GM21717 (cell line): ENCODE measurements at regions not wholly inside any gene's neighbourhood (a gene's known extent, or its start where the extent isn't known, plus 50 kb on each side); places are given as distances from the start of the nearest gene placed in this dataset.

Source experiments
- ATAC-seq: cut with Tn5 transposase; IDR thresholded peaks from one replicate; pipeline ENCODE4 v1.9.1; 2021; ENCODE audit warnings: mild to moderate bottlenecking, moderate library complexity; ENCODE audit not compliant: unreplicated experiment

DNA sequence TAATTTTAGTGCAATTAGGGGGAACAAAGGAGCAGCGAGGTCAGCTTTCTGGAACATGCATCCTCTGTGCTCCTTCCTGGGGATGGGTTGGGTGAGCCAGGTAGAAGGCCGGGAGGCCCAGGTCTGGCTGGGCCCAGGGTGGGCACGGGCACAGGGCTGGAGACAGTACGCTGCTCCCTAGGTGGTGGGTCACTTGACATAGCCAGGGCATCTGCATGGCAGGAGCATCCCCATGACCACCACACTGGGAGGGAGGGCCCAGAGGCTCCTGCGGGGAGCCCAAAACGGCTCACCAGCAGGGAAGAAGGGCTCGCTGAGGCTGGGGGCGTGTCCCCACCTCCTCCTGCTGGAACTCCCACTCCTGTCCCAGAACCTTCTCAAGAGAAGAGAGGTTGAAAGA, 216.8 kb downstream of the NXNL2 start:
- no peak for ATAC-seq

DNA sequence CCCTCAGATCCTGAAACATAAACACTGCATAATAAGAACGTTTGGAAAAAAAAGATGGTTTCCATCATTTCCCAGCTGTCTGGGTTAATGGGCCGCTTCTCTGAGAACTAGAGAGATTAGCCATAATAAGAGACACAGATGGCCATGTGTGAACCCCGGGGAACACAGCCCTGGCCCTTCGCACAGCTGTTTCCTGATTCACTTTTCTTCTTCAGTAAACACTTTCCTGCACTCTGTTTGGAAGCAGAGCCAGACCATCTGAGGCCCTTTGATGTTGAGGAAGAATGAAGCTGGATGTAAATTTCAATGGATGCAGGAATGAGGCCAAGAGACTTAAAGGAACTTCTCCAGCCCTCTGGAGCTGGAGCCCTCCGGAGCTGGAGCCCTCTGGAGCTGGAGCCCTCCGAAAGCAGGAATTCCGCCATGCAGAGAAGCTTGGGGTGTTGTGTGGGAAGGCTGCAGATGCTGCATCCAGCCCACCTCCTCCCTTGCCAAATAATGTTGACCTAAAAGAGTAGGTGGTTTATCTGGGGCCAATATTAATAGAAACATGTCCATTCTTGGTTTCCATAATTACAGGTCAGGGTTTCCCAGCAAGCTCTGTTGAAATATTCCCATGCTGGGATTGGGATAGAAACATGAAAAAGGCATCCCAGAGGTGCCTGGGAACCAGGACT, 218.9 kb downstream of the NXNL2 start:
- ATAC-seq, result no peak

DNA sequence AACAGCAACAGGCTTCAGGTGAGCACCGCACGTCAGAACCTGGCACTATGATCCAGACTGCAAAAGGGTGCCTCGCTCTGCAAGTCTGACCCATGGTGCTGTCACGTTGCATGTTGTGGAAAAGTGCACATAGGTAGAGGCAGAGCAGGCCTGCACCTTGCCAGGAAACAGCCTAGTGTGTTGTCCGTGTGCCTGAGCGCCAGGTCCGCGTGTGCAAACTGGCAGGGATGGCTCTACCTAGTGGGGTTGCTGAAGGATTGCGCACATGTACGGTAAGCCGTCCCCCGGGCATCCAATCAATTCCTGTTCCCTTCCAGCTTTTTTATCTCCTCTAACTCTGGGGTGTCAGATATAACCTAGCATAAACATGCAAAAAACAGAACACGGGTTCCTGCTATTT, 219.5 kb downstream of the NXNL2 start:
- ATAC-seq, result no peak

DNA sequence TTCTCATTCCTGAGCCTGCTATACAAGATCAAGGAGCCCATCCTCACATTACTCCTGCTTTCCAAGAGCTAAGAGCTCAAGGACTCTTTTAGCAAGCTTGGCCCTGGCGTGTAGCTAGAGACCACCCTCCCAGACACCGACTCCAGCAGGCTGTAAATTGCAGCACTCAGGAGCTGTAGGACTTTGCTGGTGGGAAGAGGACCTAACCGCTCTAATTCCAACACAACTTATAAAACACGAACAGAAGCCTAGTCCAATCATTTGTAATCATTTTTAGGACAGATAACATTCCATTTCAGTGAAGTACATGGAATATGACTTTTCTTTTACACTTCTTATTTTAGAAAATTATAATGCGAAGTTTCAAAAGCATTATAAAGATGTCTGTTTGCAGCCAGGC, 219.9 kb downstream of the NXNL2 start:
- no peak for ATAC-seq

DNA sequence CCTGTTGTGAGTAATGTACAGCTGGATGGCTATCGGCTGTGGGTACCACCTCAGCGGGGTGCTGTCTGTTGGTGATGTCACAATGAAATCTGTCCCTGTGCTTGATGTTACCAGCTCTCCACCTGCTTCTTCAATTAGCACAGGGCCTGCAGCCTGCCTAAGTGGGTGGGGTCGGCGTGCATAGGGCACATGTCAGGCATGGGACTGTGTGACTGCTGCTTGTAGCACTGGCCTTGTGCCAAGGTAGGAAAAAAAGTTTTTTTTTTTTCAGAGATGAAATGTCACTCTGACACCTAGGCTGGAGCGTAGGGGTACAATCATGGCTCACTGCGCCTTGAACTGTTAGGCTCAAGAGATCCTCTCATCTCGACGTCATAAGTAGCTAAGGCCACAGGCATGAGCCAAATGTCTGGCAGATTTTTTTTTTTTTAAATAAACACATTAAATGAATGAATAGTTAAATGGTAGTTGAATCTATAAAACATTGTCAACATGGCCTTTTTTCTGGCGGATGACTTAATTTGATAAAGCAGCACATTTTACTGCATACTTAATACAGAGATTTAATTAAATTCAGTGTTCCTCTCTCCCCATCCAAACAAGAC, 222.5 kb downstream of the NXNL2 start:
- no peak for ATAC-seq

DNA sequence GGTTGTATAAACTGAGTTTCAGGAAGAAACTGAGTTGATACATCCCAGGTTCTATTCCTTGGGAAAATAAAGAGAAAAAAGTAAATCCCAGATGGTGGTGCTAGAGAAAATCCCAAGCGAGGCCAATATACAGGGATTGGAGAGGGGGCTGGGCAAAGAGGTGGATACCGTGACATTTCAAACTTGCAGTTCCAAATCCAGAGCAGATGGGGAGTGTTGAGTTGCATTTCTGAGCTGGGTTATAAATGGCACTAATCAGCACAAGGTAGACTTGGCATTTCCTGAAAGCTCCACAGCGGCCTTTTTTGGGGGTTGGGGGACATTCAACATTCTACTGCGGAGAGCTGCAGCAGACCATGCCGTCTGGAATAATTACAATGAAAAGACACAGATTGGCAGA, 224.4 kb downstream of the NXNL2 start:
- no peak for ATAC-seq

DNA sequence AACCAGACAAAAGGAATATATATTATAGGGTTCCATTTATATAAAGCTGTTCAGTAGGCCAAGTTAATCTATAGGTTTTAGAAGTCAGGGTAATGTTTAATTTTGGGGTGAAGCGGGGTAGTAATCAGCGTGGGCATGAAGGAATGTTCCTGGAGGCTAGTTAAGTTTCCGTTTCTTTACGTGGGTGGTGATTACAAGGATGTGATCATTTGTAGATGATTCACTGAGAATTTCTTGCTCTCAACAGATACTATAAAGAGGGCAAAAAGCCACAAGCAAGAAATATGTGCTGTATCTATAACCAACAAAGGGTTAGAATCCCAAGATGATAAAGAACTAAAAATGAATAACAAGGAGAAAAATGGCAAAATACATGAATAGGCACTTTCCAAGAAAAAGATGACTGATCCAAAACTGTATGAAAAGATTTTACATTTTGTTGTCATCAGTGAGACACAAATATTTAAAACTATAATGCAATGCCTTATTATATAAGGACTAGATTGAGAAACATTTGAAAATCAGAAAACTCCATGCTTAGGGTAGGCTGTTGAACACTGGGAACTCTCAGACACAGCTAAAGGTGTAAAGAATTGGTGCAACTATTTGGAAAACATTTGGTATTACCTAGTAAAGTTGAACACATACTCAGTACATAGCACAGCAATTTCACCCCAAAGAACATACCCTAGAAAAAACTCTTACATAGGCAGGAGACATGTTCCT, 224.3 kb upstream of the S1PR3 start:
- ATAC-seq, result no peak

DNA sequence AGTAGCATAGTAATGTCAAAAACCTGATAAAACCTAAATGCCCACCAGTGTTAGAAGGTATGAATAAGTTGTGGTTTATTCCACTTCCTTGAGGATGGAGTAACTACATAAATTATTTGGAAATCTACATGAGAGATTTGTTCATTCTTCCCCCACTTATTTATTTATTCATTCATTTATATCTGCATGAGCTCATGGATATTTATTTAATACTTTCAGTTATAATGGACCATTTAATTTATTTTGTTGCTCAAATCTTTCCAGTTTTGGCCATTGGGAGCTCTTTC, 223.8 kb upstream of the S1PR3 start:
- no peak for ATAC-seq

DNA sequence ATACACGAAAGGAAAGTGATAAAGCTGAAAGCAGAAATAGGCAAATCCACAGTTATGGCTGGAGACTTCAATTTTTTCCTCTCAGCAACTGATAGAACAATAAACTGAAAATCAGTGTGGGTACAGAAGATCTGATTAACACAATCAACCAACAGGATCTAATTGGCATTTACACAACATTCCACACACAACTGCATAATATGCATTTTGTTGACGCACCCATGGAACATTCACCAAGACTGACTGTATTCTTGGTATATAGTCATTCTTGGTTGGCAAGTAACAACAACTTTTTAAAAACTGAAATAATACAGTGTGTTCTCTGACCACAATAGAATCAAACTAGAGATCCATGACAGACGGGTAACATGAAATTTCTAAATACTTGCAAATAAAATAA, 218.7 kb upstream of the S1PR3 start:
- no peak for ATAC-seq

DNA sequence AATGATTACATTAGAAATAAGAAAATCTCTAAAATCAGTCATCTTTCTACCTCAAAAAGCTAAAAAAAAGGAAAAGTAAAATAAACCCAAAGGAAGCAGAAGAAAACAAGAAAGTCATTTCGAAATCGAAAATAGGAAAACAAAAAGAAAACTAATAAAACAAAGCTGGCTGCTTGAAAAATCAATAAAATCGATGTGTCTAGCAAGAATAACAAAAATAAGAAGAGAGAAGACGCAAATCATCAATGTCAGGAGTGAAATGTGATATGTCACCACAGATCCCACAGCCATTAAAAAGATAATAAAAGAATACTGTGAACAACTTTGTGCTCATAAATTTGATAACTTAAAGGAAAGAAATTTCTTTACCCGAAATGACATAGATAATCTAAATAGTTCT, 218.1 kb upstream of the S1PR3 start:
- ATAC-seq, result no peak

DNA sequence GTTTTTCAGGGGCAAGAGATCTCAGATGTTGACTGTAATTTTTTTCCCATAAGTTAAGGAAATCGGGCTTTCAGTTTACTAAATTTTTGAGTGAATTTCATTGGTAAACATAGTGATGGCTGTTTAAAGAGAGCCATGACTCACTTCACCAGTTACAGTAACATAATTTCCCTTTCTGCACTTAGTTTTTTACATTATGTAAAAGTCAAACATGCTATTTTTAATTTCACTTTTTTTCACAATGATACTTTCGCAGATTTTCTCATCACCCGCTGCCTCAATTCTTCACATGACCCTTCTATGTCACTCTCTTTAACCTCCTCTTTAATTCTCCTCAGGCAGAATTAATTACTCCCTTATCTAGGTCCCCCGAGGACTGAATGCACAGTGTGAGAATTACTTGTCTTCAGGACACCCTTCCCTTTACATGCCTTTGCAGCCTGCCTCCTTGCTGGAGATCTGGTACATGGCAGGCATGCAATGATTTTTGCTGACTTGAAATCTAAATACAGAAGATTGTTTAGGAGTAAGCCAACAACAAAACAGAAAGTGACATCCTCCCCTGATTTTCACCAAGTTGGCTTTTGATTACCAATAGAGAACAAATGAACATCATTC, 217.5 kb upstream of the S1PR3 start:
- no peak for ATAC-seq

DNA sequence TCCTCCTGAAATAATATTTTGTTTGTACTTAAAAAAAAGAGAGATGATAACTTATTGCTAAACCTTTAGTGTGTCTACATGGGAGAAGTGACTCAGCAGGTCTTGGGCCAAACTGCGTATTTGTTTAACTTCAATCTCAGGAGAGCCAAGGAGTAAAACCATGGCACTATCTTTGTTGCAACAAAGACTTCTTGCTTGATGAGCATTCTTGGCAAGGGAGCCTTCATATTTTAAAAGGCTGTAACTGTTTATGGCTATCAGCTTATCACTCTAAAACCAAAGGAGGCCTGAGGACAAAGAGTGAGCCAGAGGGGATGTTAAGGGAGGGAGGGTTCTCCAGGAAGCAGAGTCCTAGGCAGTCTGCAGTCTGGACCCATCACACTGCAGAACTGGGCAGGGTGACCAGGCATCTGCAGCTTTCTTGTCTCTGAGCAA, 216.2 kb upstream of the S1PR3 start:
- no peak for ATAC-seq

DNA sequence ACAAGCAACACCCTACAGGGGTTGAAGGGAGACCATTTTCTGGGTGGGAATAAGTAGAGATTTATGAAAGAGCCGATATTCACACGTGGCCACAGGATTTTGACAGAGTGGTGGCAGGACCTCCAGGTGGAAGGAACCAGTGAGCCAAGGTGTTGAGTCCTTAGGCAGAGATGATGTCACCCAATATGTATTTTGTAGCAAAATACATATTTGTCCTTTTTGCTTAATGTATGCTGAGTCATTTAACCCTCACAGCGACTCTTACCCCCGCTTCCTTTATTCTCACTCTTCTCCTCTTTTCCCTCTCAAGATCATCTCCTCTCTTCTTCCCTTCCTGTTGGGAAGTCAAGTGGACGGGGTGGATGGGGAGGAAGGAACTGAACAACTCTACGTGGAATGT, 215.7 kb upstream of the S1PR3 start:
- ATAC-seq, result no peak

DNA sequence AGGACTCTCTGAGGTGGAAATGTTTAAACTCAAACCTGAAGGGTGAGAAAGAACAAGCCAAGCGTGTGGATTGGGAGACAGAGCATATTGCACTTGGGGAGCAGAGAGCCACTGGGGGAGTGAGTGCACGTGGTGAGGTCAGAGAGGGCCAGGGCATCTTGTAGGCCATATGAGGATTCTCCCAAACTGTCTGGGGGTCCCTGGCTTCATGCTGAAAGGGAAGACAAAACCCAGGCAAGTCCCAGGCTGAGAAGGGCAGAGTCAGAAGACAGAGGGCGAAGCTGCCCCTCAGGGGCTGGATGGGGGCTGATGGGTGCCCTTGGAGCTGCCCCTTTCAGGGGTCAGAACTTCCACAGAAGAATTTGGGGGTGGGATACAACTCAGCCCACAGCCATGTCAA, 215.3 kb upstream of the S1PR3 start:
- ATAC-seq, result no peak

DNA sequence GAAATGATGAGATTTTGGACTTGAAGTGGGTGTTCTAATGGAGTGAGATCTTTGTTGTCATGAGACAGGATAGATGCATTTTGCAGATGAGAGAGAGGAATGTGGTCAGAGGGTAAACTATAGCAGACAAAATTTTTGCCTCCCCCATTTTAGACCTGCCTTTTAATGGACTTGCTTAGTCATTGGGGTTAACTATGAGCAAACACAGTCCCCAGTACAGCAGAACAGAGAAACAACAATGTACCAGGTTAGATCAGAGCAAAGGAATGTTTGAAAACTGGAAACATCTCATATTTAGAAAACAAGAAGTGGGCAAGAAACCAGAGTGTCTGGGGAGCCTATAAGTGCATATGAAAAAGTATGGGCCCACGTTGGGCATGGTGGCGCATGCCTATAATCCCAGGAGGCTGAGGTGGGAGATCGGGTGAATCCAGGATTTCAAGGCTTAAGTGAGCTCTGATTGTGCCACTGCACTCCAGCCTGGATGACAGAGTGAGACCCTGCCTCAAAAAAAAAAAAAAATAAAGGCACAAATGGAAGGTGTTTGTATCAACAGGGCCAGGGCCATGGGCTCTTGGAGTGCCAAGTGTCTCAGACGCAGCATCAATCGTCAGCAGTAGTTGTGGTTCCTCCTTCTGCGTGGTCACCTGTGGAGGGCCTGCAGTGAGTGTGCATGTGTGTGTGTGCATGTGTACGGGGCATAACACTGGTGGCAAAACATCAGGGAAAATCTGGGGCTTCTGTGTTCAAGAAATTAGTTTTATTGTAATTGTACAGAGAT, 214.4 kb upstream of the S1PR3 start:
- no peak for ATAC-seq

DNA sequence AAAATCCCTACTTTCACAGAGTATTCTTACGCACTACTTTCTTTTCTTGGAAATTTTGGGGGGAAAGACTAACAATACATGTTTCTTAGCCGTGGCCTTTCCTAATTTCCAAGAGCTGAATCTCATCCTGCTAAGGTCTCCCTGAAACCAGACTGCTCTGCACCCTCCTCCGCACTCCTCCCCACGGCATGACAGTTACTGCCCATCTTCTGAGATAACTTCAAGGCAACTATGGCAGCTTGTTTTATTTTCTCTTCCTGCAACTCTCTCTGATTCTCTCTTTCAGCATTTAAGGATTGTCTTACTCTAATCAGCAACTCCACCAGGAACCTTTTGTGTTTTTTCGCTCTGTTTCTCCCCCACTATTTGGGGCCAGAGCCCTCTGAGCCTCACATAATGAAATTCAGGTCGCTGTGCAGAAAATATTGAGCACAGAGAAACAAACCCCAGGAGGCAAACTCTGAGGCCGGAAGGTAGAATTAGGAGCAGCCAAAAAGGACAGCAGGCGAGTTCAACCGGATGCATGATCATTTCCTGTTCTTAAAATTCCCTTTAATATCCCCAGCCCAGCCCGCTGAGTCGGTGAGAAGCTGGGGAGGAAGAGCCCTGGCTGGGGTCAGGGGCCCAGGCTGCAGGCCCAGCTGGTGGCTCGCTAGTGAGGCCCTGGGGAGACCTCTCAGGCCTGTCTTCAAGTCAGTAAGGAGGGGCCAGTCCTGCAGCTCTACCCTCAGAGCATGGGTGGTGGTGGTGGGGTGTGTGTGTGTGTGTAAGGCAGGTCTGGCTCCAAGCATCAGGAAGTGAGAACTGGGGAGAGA, 213.6 kb upstream of the S1PR3 start:
- ATAC-seq, result no peak

DNA sequence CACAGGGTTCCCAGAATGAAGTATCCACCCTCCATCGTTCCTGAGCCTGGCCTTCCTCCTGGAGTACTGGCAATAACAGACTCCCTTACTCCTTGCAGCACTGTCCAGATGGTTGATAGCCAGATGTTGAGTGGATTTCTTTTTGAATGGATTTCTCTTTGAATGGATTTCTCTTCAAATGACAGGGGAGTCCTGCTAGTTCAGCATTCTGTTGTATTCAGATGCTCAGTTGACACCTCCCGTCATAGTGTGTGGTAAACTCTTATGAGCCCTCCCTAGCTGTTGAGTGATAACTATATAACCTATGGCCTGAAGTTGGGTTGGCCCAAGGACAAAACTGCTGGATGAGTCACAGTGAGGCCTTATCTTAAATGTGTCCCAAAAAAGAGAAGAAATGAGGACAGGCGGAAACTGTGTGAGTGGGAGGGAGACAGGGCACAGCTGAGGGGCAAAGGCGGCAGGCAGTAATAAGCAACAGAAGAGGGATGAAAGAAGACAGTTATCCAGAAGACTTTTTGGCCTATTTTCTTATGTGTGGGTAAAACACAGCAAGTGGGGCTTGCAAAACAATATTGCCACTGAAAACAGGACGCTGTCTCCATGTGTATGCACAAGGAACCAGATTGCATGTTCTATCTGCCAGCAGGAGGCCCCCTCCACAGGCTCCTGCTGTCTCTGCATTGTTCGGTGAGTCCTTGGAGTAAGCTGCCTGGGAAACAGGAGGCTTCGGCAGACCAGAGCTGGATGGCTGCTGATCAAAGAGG, 209.5 kb upstream of the S1PR3 start:
- no peak for ATAC-seq

DNA sequence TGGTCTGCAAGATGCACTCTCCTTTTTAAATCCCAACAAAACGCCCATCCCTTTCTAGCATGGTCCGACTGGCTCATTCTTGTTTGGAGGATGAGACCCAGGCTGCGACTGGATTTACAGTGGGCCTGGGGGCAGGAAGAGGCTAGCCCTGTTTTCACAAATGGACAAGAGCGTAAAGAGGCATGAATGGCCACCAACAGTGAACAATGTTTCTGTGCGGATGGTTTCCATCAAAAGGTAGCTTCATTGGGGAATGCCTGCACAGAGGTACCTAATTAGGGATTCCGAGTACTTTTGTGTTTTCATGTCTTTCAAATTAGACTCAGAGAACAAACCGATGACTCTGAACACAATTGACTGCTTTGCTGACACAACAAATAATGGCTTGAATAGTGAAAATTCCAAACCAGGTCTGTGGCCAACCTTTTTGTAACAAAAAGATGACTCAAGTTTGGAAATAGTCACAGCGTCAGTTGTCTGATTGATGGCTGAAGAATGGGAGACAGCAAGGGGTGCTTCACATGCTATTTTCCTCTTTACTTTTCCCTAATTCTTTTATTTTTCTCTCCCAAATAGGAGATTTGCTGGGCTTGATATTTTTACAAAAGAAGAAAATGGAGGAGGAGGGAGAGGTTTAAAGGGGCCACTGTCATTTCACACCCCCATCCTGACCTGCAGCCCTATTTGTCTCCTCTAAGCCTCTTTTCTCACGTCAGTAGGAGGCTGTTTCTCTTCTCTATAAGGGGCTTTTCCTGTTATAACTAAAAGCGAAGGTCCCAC, 208.1 kb upstream of the S1PR3 start:
- no peak for ATAC-seq

DNA sequence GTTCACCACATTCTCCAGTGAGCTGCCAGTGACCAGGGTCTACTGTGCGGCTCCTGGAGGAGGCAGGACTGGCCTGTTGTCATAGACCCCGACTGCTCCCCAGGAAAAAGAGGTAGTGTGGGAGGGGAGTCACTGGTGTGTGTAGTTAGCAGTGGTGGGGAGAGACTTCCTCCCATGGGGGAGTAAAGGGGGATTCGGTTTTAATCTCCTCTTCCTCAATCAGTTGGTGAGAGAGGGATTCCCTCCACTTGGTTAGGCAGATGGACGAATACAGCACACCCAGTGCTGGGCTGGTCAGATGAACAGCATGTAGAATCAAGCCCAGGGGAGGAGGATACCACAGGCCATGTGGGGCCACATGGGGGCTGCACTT, 207.6 kb upstream of the S1PR3 start:
- no peak for ATAC-seq
